Adrenal gland (tissue), 9 donors: ENCODE measurements at regions not wholly inside any gene's neighbourhood (a gene's known extent, or its start where the extent isn't known, plus 50 kb on each side); places are given as distances from the start of the nearest gene placed in this dataset.

ENCODE experiments used
- DNase-seq, 7 donors: peaks; one replicate each; pipeline ENCODE4 v3.0.0-alpha.2; 2019 to 2020
- H3K27ac ChIP-seq, 5 donors: fragments of 200-600 bp; sonication (generic) in 4 of 5; 1 replicate in 3 of 5; 2 replicates in 2 of 5; pipeline versions ENCODE4 v1.5.1 to v1.8.0; 2016 to 2020; ENCODE audit warnings: mild to moderate bottlenecking in 1 of 5
- H3K27me3 ChIP-seq: fragments of 200-600 bp; 2 replicates; pipeline ENCODE4 v1.8.0; 2021
- H3K36me3 ChIP-seq, 2 donors: fragments of 200-600 bp; replicated peaks in 1 of 2; 1 replicate in 1 of 2; 2 replicates in 1 of 2; pipeline versions ENCODE4 v1.5.1 to v1.8.0; 2018 to 2022
- H3K4me1 ChIP-seq, 2 donors: fragments of 200-600 bp; replicated peaks in 1 of 2; 1 replicate in 1 of 2; 2 replicates in 1 of 2; pipeline versions ENCODE4 v1.5.1 to v1.8.0; 2018 to 2021
- H3K4me3 ChIP-seq, 4 donors: fragments of 200-600 bp; sonication (generic) in 3 of 4; one replicate each; pipeline ENCODE4 v1.5.1; 2016 to 2018
- H3K9me3 ChIP-seq, 3 donors: fragments of 200-600 bp; sonication (generic) in 1 of 3; replicated peaks in 1 of 3; 1 replicate in 2 of 3; 2 replicates in 1 of 3; pipeline versions ENCODE4 v1.5.1 to v1.8.0; 2016 to 2021
- POLR2A ChIP-seq, 2 donors: fragments of 450-650 bp; IDR thresholded peaks; one replicate each; pipeline ENCODE4 v1.6.1; 2017; ENCODE audit warnings: antibody characterized with exemption in 2 of 2, mild to moderate bottlenecking in 2 of 2, moderate library complexity in 1 of 2
- WGBS, 4 donors: extraction: QIAGEN DNeasy Blood & Tissue Kit in 2 of 4; methylation state at CpG; one replicate each; pipeline versions ENCODE4 v1.1.5 to v1.1.7; 2013 to 2017; 5-methylcytosine and 5-hydroxymethylcytosine counted together
- intact Hi-C, 2 donors: fragments of 100-400 bp; cut with DNase I; formaldehyde crosslinking; loops; one replicate each; pipeline versions ENCODE4 v1.14.1 to v1.15.0; 2022 to 2023
- TF ChIP-seq, protein P1 (sequence below), 6 experiments: fragments of 450-650 bp in 4 of 6; fragments of 200-600 bp in 2 of 6; sonication (generic) in 1 of 6; IDR thresholded peaks; 1 replicate in 5 of 6; 2 replicates in 1 of 6; pipeline versions ENCODE4 v1.5.1 to v1.8.0; 2016 to 2021; ENCODE audit warnings: antibody characterized with exemption in 6 of 6, mild to moderate bottlenecking in 2 of 6, moderate library complexity in 1 of 6
- donor health status: healthy with polysubstance abuse.
- donor health status: Bipolar disorder and iron deficiency.
- donor health status: DM: yes; HTN: yes; CAD: no.
- donor health status: DM: no; HTN: no; CAD: no.
- donor health status: DM: no; HTN: no; CAD: no.

DNA sequence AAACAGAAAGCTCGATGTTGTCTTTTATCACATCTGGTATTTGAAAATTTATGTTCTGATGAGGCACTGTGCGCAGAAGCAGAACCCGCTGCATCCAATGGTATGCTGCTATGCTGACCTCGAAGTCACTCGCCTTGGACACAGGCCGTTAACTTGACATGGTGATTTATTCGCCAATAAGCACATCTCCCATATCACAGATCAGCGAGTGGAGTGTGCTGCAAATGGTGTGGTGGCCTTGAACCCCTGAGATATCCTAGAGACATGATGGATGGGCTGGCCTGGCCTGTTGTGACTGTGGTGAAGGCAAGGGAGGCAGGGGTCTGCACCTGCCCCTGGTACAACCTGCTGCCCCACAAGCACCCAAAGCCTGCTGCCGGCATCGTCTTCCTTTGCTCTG lies 175.4 kb upstream of the FRG1 start:
- TF ChIP-seq POLR2A (IDR thresholded peaks at IDR 0.05) = no peak
- TF ChIP-seq, protein P1, sequence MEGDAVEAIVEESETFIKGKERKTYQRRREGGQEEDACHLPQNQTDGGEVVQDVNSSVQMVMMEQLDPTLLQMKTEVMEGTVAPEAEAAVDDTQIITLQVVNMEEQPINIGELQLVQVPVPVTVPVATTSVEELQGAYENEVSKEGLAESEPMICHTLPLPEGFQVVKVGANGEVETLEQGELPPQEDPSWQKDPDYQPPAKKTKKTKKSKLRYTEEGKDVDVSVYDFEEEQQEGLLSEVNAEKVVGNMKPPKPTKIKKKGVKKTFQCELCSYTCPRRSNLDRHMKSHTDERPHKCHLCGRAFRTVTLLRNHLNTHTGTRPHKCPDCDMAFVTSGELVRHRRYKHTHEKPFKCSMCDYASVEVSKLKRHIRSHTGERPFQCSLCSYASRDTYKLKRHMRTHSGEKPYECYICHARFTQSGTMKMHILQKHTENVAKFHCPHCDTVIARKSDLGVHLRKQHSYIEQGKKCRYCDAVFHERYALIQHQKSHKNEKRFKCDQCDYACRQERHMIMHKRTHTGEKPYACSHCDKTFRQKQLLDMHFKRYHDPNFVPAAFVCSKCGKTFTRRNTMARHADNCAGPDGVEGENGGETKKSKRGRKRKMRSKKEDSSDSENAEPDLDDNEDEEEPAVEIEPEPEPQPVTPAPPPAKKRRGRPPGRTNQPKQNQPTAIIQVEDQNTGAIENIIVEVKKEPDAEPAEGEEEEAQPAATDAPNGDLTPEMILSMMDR (IDR thresholded peaks at IDR 0.05) = no peak
- H3K36me3 ChIP-seq = no peaks in the 10 kb centered on the region
- H3K9me3 ChIP-seq = no peaks in the 10 kb centered on the region
- no peaks in the 10 kb centered on the region for H3K4me1 ChIP-seq
- WGBS, 4 donors = 39 to 53% (median 49%) methylated on average over 10 of the region's 10 CpGs
- no peaks in the 10 kb centered on the region for H3K27me3 ChIP-seq
- intact Hi-C loops = no loop called here
- DNase-seq = no peak
- H3K4me3 ChIP-seq = no peak overlapping the region
- no peak overlapping the region for H3K27ac ChIP-seq

DNA sequence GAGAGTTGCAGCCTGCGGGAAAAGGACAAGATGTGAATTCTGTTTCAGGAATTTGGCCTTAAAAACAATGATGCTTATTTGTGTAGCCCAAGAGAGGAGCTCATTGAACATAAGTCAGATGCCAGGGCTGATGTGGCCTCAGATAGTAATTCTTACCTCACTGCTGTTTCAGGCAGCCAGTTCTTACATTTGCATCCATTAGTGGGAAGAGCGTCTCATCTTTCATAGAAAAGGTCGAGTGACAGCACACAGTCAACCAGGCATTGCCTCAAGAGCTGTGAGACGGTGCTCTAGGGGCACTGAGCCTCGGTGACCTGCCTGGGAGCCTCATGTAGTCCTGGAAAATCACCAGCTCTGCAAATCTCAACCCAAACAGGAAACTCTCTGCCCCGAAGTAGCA lies 174.9 kb upstream of the FRG1 start:
- intact Hi-C loops = no loop called here
- Histone ChIP-seq H3K4me3 (no peak overlapping the region), H3K27ac (no peak overlapping the region), H3K27me3 (no peaks in the 10 kb centered on the region), H3K36me3 (no peaks in the 10 kb centered on the region), H3K4me1 (no peaks in the 10 kb centered on the region), H3K9me3 (no peaks in the 10 kb centered on the region)
- 57 to 67% (median 64%) methylated on average over 6 of the region's 6 CpGs for WGBS, 4 donors
- no peak for TF ChIP-seq POLR2A (IDR thresholded peaks at IDR 0.05)
- TF ChIP-seq, protein P1 (IDR thresholded peaks at IDR 0.05) = no peak
- DNase-seq = no peak

DNA sequence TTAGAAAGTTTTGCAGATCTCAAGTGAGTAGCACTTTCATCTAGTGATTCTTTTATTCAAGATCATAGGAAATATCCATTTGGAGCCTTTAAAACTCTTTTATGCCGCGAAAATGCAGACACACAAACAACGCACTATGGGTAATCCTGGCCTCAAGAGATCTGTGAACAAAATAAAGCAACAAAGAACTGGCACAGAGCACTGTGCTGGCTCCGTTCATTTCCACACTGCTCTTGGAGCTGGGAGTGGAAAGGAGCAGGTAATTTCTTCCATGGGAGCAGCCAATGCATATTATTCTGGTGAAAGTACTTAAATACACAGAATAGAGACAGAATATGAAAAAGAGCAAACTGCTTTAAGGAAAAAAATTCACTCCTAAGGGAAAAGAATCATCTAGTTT lies 172.7 kb upstream of the FRG1 start:
- Histone ChIP-seq H3K4me1 (no peaks in the 10 kb centered on the region), H3K36me3 (no peaks in the 10 kb centered on the region), H3K27me3 (no peaks in the 10 kb centered on the region), H3K27ac (no peak overlapping the region), H3K9me3 (no peaks in the 10 kb centered on the region), H3K4me3 (no peak overlapping the region)
- no peak for DNase-seq
- 87 to 93% (median 90%) methylated on average over 4 of the region's 4 CpGs for whole genome bisulfite sequencing, 4 donors
- intact Hi-C loops = no loop called here
- TF ChIP-seq POLR2A (IDR thresholded peaks at IDR 0.05) = no peak
- TF ChIP-seq, protein P1 (IDR thresholded peaks at IDR 0.05) = no peak

DNA sequence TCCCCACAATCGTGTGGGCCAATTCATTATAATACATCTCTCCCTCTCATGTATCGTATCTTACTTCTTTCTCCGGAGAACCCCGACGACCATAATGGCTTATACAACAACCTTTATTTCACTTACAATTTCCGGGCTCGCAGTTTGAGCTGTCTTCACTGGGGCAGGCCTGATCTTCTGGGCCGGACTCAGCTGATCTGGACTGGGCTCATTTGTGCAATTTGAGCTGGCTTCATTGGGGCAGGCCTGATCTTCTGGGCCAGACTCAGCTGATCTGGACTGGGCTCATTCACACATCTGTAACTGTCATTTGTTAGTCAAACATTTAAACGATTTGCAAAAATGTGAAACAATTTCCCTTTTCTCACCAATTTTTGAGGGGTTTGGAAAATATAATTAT lies 171.5 kb upstream of the FRG1 start:
- TF ChIP-seq, protein P1 (IDR thresholded peaks at IDR 0.05) = no peak
- TF ChIP-seq POLR2A (IDR thresholded peaks at IDR 0.05) = no peak
- Histone ChIP-seq H3K4me1 (no peaks in the 10 kb centered on the region), H3K9me3 (no peaks in the 10 kb centered on the region), H3K27ac (no peak overlapping the region), H3K27me3 (no peaks in the 10 kb centered on the region), H3K4me3 (no peak overlapping the region), H3K36me3 (no peaks in the 10 kb centered on the region)
- 75 to 89% (median 78%) methylated on average over 9 of the region's 9 CpGs for WGBS, 4 donors
- no peak for DNase-seq
- intact Hi-C loops = no loop called here
